ENCODE measurements at regions not wholly inside any gene's neighbourhood (a gene's known extent, or its start where the extent isn't known, plus 50 kb on each side); places are given as distances from the start of the nearest gene placed in this dataset.
"Not testable (repeated sequence)": the region's sequence is repeated elsewhere in the genome, so short reads cannot be mapped to it uniquely, and the experiment has no call there.

DNA sequence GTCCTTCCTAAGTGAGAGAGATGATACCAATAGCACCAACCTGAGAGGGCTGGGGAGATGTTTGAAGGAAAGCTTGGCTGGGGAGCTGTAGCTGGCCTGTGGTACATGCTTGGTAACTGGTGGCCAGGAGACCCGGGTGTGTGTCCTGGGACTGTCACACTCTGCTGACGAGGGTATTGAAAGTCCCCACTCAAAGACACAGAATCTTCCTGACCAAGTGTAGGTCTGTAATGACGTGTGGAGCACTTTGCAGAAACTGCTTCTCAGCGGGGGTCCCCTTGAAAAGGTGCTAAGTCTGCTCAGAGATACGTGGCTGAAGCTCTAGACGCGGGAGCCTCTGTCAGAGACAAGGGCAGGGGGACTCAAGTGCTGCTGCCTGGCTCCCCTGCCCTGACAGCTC, 230.4 kb upstream of the PLGLB2 start:
- TF ChIP-seq, protein P1, sequence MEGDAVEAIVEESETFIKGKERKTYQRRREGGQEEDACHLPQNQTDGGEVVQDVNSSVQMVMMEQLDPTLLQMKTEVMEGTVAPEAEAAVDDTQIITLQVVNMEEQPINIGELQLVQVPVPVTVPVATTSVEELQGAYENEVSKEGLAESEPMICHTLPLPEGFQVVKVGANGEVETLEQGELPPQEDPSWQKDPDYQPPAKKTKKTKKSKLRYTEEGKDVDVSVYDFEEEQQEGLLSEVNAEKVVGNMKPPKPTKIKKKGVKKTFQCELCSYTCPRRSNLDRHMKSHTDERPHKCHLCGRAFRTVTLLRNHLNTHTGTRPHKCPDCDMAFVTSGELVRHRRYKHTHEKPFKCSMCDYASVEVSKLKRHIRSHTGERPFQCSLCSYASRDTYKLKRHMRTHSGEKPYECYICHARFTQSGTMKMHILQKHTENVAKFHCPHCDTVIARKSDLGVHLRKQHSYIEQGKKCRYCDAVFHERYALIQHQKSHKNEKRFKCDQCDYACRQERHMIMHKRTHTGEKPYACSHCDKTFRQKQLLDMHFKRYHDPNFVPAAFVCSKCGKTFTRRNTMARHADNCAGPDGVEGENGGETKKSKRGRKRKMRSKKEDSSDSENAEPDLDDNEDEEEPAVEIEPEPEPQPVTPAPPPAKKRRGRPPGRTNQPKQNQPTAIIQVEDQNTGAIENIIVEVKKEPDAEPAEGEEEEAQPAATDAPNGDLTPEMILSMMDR (IDR thresholded peaks at IDR 0.05): not testable (repeated sequence)
- TF ChIP-seq POLR2A (IDR thresholded peaks at IDR 0.05): not testable (repeated sequence)

Measured in right lobe of liver (tissue), 4 donors.